H1 (cell line): ENCODE measurements at regions not wholly inside any gene's neighbourhood (a gene's known extent, or its start where the extent isn't known, plus 50 kb on each side); places are given as distances from the start of the nearest gene placed in this dataset.

Experiments used
- CTCF ChIA-PET: fragments of 300-600 bp; sonication (Branson Sonifier 250); formaldehyde crosslinking; loops from one replicate; lab custom pipeline; 2021; ENCODE audit not compliant: partially characterized antibody; lab: Charles Lee
- POLR2A ChIA-PET: fragments of 300-600 bp; sonication (Branson Sonifier 250); formaldehyde crosslinking; loops from one replicate; lab custom pipeline; 2021; ENCODE audit warnings: inconsistent platforms; ENCODE audit not compliant: partially characterized antibody; lab: Charles Lee
- DNase-seq, 2 experiments: peaks; one replicate each; pipeline versions ENCODE4 v3.0.0 to v3.0.0-alpha.2; 2010 to 2022; ENCODE audit warnings: low spot score in 2 of 2, low read depth in 1 of 2, mixed read lengths in 1 of 2
- FAIRE-seq: peaks from 2 replicates; lab custom pipeline; 2011; peaks lifted over from hg19 to GRCh38; lab: Jason Lieb, UNC
- H2AFZ ChIP-seq: 2 replicates; pipeline ENCODE4 v1.8.1; 2012; ENCODE audit warnings: low read length, inconsistent platforms
- H2AK5ac ChIP-seq: 2 replicates; pipeline ENCODE4 v1.6.1; 2013; ENCODE audit warnings: low read depth, low read length
- H2BK120ac ChIP-seq: replicated peaks from 2 replicates; pipeline ENCODE3; 2013; ENCODE audit warnings: low read depth, low read length, inconsistent platforms
- H2BK12ac ChIP-seq: 2 replicates; pipeline ENCODE4 v1.6.1; 2013; ENCODE audit warnings: low read depth, low read length
- H2BK15ac ChIP-seq: 2 replicates; pipeline ENCODE4 v1.6.1; 2013; ENCODE audit warnings: low read length
- H2BK20ac ChIP-seq: 2 replicates; pipeline ENCODE4 v1.6.1; 2013; ENCODE audit warnings: low read length
- H2BK5ac ChIP-seq: 2 replicates; pipeline ENCODE4 v1.6.1; 2013; ENCODE audit warnings: low read depth, low read length
- H3K14ac ChIP-seq: 2 replicates; pipeline ENCODE4 v1.6.1; 2013; ENCODE audit warnings: inconsistent platforms; ENCODE audit not compliant: insufficient read length
- H3K18ac ChIP-seq: 2 replicates; pipeline ENCODE4 v1.6.1; 2013; ENCODE audit warnings: low read length; ENCODE audit errors: extremely low read depth
- H3K23ac ChIP-seq: 2 replicates; pipeline ENCODE4 v1.6.1; 2013; ENCODE audit warnings: inconsistent platforms; ENCODE audit not compliant: insufficient read length
- H3K23me2 ChIP-seq: 2 replicates; pipeline ENCODE4 v1.6.1; 2013; ENCODE audit warnings: low read depth, low read length
- H3K27ac ChIP-seq: 2 replicates; pipeline ENCODE4 v1.6.1; 2011; ENCODE audit warnings: low read depth, low read length, inconsistent platforms
- H3K27me3 ChIP-seq, 4 experiments: replicated peaks in 1 of 4; 1 replicate in 1 of 4; 2 replicates in 3 of 4; pipeline versions ENCODE4 v1.6.1 to v1.8.1; 2011 to 2013; ENCODE audit warnings: low read length in 3 of 4, mild to moderate bottlenecking in 3 of 4, inconsistent platforms in 2 of 4, mixed read lengths in 2 of 4, moderate library complexity in 1 of 4; ENCODE audit not compliant: control insufficient read depth in 3 of 4, insufficient read depth in 3 of 4; ENCODE audit errors: extremely low read depth in 1 of 4
- H3K36me3 ChIP-seq, 4 experiments: 2 replicates each; pipeline versions ENCODE4 v1.6.1 to v1.8.1; 2011 to 2013; ENCODE audit warnings: mild to moderate bottlenecking in 4 of 4, low read length in 3 of 4, moderate library complexity in 2 of 4, control low read depth in 1 of 4, inconsistent platforms in 1 of 4; ENCODE audit not compliant: insufficient read depth in 4 of 4, control insufficient read depth in 2 of 4
- H3K4ac ChIP-seq: replicated peaks from 2 replicates; pipeline ENCODE3; 2013; ENCODE audit warnings: low read length, low read depth, mixed read lengths, inconsistent platforms; ENCODE audit not compliant: insufficient read length
- H3K4me1 ChIP-seq, 4 experiments: replicated peaks in 1 of 4; 1 replicate in 1 of 4; 2 replicates in 3 of 4; pipeline versions ENCODE4 v1.6.1 to v1.8.1; 2011 to 2013; ENCODE audit warnings: low read length in 3 of 4, inconsistent platforms in 2 of 4, mixed read lengths in 1 of 4; ENCODE audit not compliant: insufficient read depth in 4 of 4, control insufficient read depth in 3 of 4
- H3K4me2 ChIP-seq, 2 experiments: 2 replicates each; pipeline versions ENCODE4 v1.6.1 to v1.8.1; 2011 to 2013; ENCODE audit warnings: low read depth in 2 of 2, low read length in 2 of 2, control low read depth in 1 of 2, inconsistent platforms in 1 of 2, mild to moderate bottlenecking in 1 of 2; ENCODE audit not compliant: insufficient read depth in 1 of 2
- H3K4me3 ChIP-seq, 4 experiments: fragments of 200-600, 300-600 bp in 1 of 4; sonication (generic), shearing (Covaris generic), sonication (Bioruptor Twin) in 1 of 4; 2 replicates each; pipeline versions ENCODE4 v1.5.1 to v1.8.1; 2011 to 2016; ENCODE audit warnings: low read length in 4 of 4, low read depth in 3 of 4, control low read depth in 2 of 4, inconsistent platforms in 2 of 4, mild to moderate bottlenecking in 2 of 4, mixed read lengths in 1 of 4, moderate library complexity in 1 of 4; ENCODE audit not compliant: insufficient read depth in 2 of 4; ENCODE audit errors: extremely low read depth in 1 of 4
- H3K56ac ChIP-seq: replicated peaks from 2 replicates; pipeline ENCODE3; 2013; ENCODE audit warnings: low read depth, mild to moderate bottlenecking, mixed read lengths, low read length, inconsistent platforms; ENCODE audit not compliant: insufficient read length
- H3K79me1 ChIP-seq: 2 replicates; pipeline ENCODE4 v1.6.1; 2013; ENCODE audit warnings: low read depth, low read length, control low read depth
- H3K79me2 ChIP-seq, 2 experiments: 2 replicates each; pipeline versions ENCODE4 v1.6.1 to v1.8.1; 2012 to 2013; ENCODE audit warnings: low read length in 2 of 2, mild to moderate bottlenecking in 2 of 2, inconsistent platforms in 1 of 2; ENCODE audit not compliant: insufficient read depth in 2 of 2, control insufficient read depth in 1 of 2
- H3K9ac ChIP-seq, 4 experiments: replicated peaks in 1 of 4; 1 replicate in 1 of 4; 2 replicates in 3 of 4; pipeline versions ENCODE4 v1.6.1 to v1.8.1; 2011 to 2013; ENCODE audit warnings: low read depth in 3 of 4, low read length in 3 of 4, control low read depth in 2 of 4, mild to moderate bottlenecking in 2 of 4, moderate library complexity in 2 of 4, inconsistent platforms in 1 of 4; ENCODE audit errors: extremely low read depth in 1 of 4
- H3K9me3 ChIP-seq, 2 experiments: 2 replicates each; pipeline versions ENCODE4 v1.6.1 to v1.8.1; 2012 to 2013; ENCODE audit warnings: mild to moderate bottlenecking in 2 of 2, moderate library complexity in 2 of 2, control low read depth in 1 of 2, inconsistent platforms in 1 of 2, low read depth in 1 of 2, low read length in 1 of 2, mixed read lengths in 1 of 2; ENCODE audit not compliant: insufficient read depth in 2 of 2
- H4K20me1 ChIP-seq, 2 experiments: replicated peaks in 1 of 2; 2 replicates each; pipeline versions ENCODE3 to v1.8.1; 2011 to 2013; ENCODE audit warnings: inconsistent platforms in 2 of 2, low read length in 2 of 2, mild to moderate bottlenecking in 1 of 2; ENCODE audit not compliant: insufficient read depth in 2 of 2, control insufficient read depth in 1 of 2
- H4K5ac ChIP-seq: 2 replicates; pipeline ENCODE4 v1.6.1; 2013; ENCODE audit warnings: low read length, low read depth, mixed read lengths, inconsistent platforms; ENCODE audit not compliant: insufficient read length
- H4K8ac ChIP-seq: 2 replicates; pipeline ENCODE4 v1.8.0; 2013; ENCODE audit warnings: mild to moderate bottlenecking, moderate library complexity, low read length, inconsistent platforms; ENCODE audit not compliant: insufficient read depth; ENCODE audit errors: extremely low read depth
- H4K91ac ChIP-seq: replicated peaks from 2 replicates; pipeline ENCODE3; 2013; ENCODE audit warnings: low read length, mixed read lengths, inconsistent platforms; ENCODE audit not compliant: insufficient read length
- BRCA1 ChIP-seq: IDR thresholded peaks from 2 replicates; pipeline ENCODE4 v1.6.1; 2012; ENCODE audit warnings: low read depth, low read length, improper control_type of control experiment
- CBX5 ChIP-seq: fragments of 300-800, 300-1000 bp; sonication (generic); IDR thresholded peaks from 2 replicates; pipeline ENCODE4 v1.7.1; 2016; ENCODE audit warnings: antibody characterized with exemption, low read length, low read depth
- CHD2 ChIP-seq: IDR thresholded peaks from 2 replicates; pipeline ENCODE4 v1.6.1; 2012; ENCODE audit warnings: low read length, improper control_type of control experiment
- EZH2 ChIP-seq: fragments of 200-600 bp; sonication (generic); IDR thresholded peaks from 2 replicates; pipeline ENCODE4 v1.7.1; 2012; ENCODE audit warnings: low read depth, mild to moderate bottlenecking, moderate library complexity, low read length, inconsistent platforms; ENCODE audit not compliant: severe bottlenecking
- KDM5A ChIP-seq: fragments of 200-600 bp; IDR thresholded peaks from 2 replicates; pipeline ENCODE4 v1.7.1; 2012; ENCODE audit warnings: mild to moderate bottlenecking, low read length, inconsistent platforms, mixed read lengths
- NANOG ChIP-seq: IDR thresholded peaks from 2 replicates; pipeline ENCODE4 v1.6.1; 2011; ENCODE audit warnings: low read length, low read depth, mild to moderate bottlenecking, inconsistent platforms; ENCODE audit not compliant: insufficient read depth, poor library complexity, severe bottlenecking
- POLR2AphosphoS5 ChIP-seq: IDR thresholded peaks from 2 replicates; pipeline ENCODE4 v1.6.1; 2011; ENCODE audit warnings: low read depth, low read length
- SIN3A ChIP-seq, 2 experiments: IDR thresholded peaks in 1 of 2; conservative IDR thresholded peaks in 1 of 2; 2 replicates each; pipeline ENCODE4 v1.6.1; 2011 to 2012; ENCODE audit warnings: low read length in 2 of 2, improper control_type of control experiment in 1 of 2, low read depth in 1 of 2, mild to moderate bottlenecking in 1 of 2
- SIRT6 ChIP-seq: IDR thresholded peaks from one replicate; pipeline ENCODE4 v1.7.1; 2012; ENCODE audit warnings: low read length, inconsistent platforms
- SP1 ChIP-seq: IDR thresholded peaks from 2 replicates; pipeline ENCODE4 v1.6.1; 2011; ENCODE audit warnings: low read depth, low read length
- SP4 ChIP-seq: IDR thresholded peaks from 2 replicates; pipeline ENCODE4 v1.6.1; 2012; ENCODE audit warnings: low read length, inconsistent platforms
- TAF1 ChIP-seq: IDR thresholded peaks from 2 replicates; pipeline ENCODE4 v1.6.1; 2011; ENCODE audit warnings: mild to moderate bottlenecking, low read depth, low read length
- TAF7 ChIP-seq: optimal IDR thresholded peaks from 2 replicates; pipeline ENCODE3; 2011; ENCODE audit warnings: low read depth, mild to moderate bottlenecking, inconsistent platforms, low read length, moderate library complexity, borderline replicate concordance
- TBP ChIP-seq: IDR thresholded peaks from 2 replicates; pipeline ENCODE4 v1.6.1; 2011; ENCODE audit warnings: low read depth, low read length, improper control_type of control experiment
- WGBS, 2 experiments: shearing (Covaris generic) in 1 of 2; methylation state at CpG; one replicate each; pipeline versions ENCODE4 v1.1.6 to v1.1.7; 2013 to 2015; ENCODE audit warnings: low lambda C conversion rate in 2 of 2, mixed read lengths in 2 of 2, inconsistent platforms in 1 of 2, low coverage in 1 of 2, missing lambda C conversion rate in 1 of 2; ENCODE audit not compliant: insufficient replicate concordance in 2 of 2, insufficient coverage in 1 of 2, insufficient read length in 1 of 2; ENCODE audit errors: extremely low coverage in 1 of 2, missing lambda C conversion rate in 1 of 2; 5-methylcytosine and 5-hydroxymethylcytosine counted together

DNA sequence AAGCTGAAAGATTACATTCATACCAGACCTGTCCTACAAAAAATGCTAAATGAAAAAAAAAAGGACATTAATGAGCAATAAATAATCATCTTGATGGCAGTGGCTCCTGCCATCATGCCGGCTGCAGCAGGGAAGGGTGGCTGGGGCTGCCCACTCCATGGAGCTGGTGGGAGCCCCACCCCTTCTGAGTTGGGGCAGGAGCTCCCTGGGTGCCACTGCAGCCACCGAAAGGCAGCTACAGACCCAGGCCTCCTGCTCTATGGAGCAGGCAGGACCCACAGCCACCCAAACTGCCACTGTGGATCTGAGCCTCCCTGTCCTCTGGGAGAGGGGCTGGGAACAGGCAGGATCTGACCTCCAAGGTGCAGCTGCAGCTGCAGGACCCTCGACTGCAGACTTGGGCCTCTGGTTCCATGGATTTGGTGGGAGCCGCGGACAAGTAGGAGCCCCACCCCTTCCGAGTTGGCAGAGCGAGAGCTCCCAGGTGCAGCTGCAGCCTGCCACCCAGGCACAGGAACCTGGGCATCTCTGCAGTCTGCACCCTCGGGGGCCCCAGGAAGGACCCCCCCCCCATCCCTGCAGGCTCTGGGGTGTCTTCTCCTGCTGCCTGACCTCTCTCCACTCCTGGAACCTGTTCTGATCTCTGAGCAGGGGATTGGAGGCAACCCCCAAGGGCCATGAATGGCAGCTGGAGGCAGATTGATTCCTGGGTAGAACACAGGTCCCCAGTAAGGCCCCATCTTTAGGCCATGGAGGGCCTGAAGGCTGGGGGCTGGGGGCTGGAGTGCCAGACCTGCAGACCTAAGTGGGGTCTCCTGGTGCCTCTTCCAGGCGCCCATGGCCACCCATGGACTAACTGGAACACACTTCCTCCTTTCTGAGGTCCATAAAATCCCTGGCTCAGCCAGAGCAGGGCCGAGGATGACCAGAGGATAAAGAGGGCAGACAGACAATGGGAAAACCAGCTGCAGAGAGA, 70.4 kb upstream of the TTC14 start:
- Histone ChIP-seq H2BK120ac (no peak overlapping the region), H3K18ac (no peak overlapping the region), H2BK15ac (no peak overlapping the region), H4K20me1 (no peaks in the 10 kb centered on the region), H3K9ac (no peak overlapping the region), H4K8ac (no peak overlapping the region), H4K5ac (no peak overlapping the region), H3K4me3 (no peak overlapping the region), H3K27me3 (no peaks in the 10 kb centered on the region), H3K23ac (no peak overlapping the region), H4K91ac (no peak overlapping the region), H3K4ac (no peak overlapping the region), H3K4me1 (no peaks in the 10 kb centered on the region), H3K56ac (no peak overlapping the region), H2BK20ac (no peak overlapping the region), H2AFZ (no peak overlapping the region), H3K23me2 (no peaks in the 10 kb centered on the region), H3K4me2 (no peak overlapping the region), H3K79me1 (no peaks in the 10 kb centered on the region), H2BK5ac (no peak overlapping the region), H3K9me3 (no peaks in the 10 kb centered on the region), H3K79me2 (no peaks in the 10 kb centered on the region), H2BK12ac (no peak overlapping the region), H3K36me3 (no peaks in the 10 kb centered on the region), H3K14ac (no peak overlapping the region), H3K27ac (no peak overlapping the region), H2AK5ac (no peak overlapping the region)
- CTCF ChIA-PET, result interaction anchor here (0.7 kb wide), 1 partner anchor 720 kb away, joined by 4 read pairs; no protein-coding TSS in a partner anchor
- TF ChIP-seq CHD2 (no peak), POLR2AphosphoS5 (no peak), NANOG (no peak), SIN3A (conservative IDR thresholded peaks at IDR 0.05 in 1 of 2, IDR thresholded peaks at IDR 0.05 in 1 of 2; ENCODE audit: low read depth in 1 of 2, low read length in 2 of 2) (no peak), KDM5A (no peak), TAF1 (no peak), SP4 (no peak), TAF7 (no peak), BRCA1 (no peak), SP1 (no peak), CBX5 (no peak), SIRT6 (no peak), TBP (no peak), EZH2 (no peak)
- FAIRE-seq (no peak), DNase-seq (no peak)
- 82% methylated on average over 9 of the region's 10 CpGs; no CpG with 5 or more reads in 1 of the 2 experiments for WGBS, 2 experiments
- POLR2A ChIA-PET, result no interaction called here
